Astrocyte (in vitro differentiated cells and primary cell): ENCODE measurements at regions not wholly inside any gene's neighbourhood (a gene's known extent, or its start where the extent isn't known, plus 50 kb on each side); places are given as distances from the start of the nearest gene placed in this dataset.

Experiments used
- DNase-seq: peaks from one replicate; pipeline ENCODE4 v3.0.0-alpha.2; 2010; ENCODE audit warnings: low read depth
- FAIRE-seq: peaks from 2 replicates; lab custom pipeline; 2011; peaks lifted over from hg19 to GRCh38; lab: Jason Lieb, UNC
- H2AFZ ChIP-seq: 2 replicates; pipeline ENCODE4 v1.6.0; 2012; ENCODE audit warnings: low read depth, low read length, inconsistent platforms
- H3K27ac ChIP-seq: 2 replicates; pipeline ENCODE4 v1.5.1; 2011; ENCODE audit warnings: low read depth, low read length, inconsistent platforms
- H3K27me3 ChIP-seq: 2 replicates; pipeline ENCODE4 v1.6.0; 2011; ENCODE audit warnings: low read length, inconsistent platforms; ENCODE audit not compliant: insufficient read depth
- H3K36me3 ChIP-seq: 2 replicates; pipeline ENCODE4 v1.5.1; 2011; ENCODE audit warnings: low read length, inconsistent platforms; ENCODE audit not compliant: insufficient read depth
- H3K4me1 ChIP-seq: 2 replicates; pipeline ENCODE4 v1.5.1; 2011; ENCODE audit warnings: low read length, inconsistent platforms; ENCODE audit not compliant: insufficient read depth
- H3K4me2 ChIP-seq: 2 replicates; pipeline ENCODE4 v1.6.0; 2012; ENCODE audit warnings: low read length, inconsistent platforms
- H3K4me3 ChIP-seq: 2 replicates; pipeline ENCODE4 v1.5.1; 2011; ENCODE audit warnings: low read depth, mild to moderate bottlenecking, low read length, inconsistent platforms; ENCODE audit not compliant: insufficient read depth
- H3K79me2 ChIP-seq: 2 replicates; pipeline ENCODE4 v1.6.0; 2012; ENCODE audit warnings: mild to moderate bottlenecking, low read length, inconsistent platforms; ENCODE audit not compliant: insufficient read depth
- H3K9ac ChIP-seq: 2 replicates; pipeline ENCODE4 v1.6.0; 2012; ENCODE audit warnings: mild to moderate bottlenecking, low read length, inconsistent platforms
- H3K9me3 ChIP-seq: 2 replicates; pipeline ENCODE4 v1.5.1; 2012; ENCODE audit warnings: low read depth, mild to moderate bottlenecking, low read length, inconsistent platforms; ENCODE audit not compliant: insufficient read depth
- H4K20me1 ChIP-seq: 2 replicates; pipeline ENCODE4 v1.6.0; 2012; ENCODE audit warnings: low read length, inconsistent platforms; ENCODE audit not compliant: insufficient read depth
- H3K27ac Mint-ChIP-seq: one replicate; pipeline ENCODE4 v1.8.0; 2021; ENCODE audit warnings: mild to moderate bottlenecking, mixed read lengths; ENCODE audit not compliant: unreplicated experiment
- H3K27me3 Mint-ChIP-seq: one replicate; pipeline ENCODE4 v1.8.0; 2021; ENCODE audit warnings: low read depth, mixed read lengths; ENCODE audit not compliant: unreplicated experiment
- H3K36me3 Mint-ChIP-seq: one replicate; pipeline ENCODE4 v1.8.0; 2021; ENCODE audit warnings: low read depth, mixed read lengths; ENCODE audit not compliant: unreplicated experiment
- H3K4me1 Mint-ChIP-seq: one replicate; pipeline ENCODE4 v1.8.0; 2021; ENCODE audit warnings: low read depth, mixed read lengths; ENCODE audit not compliant: unreplicated experiment
- H3K4me3 Mint-ChIP-seq: one replicate; pipeline ENCODE4 v1.8.0; 2021; ENCODE audit warnings: mild to moderate bottlenecking, moderate library complexity, mixed read lengths; ENCODE audit not compliant: unreplicated experiment
- H3K9me3 Mint-ChIP-seq: one replicate; pipeline ENCODE4 v1.8.0; 2021; ENCODE audit warnings: mild to moderate bottlenecking, mixed read lengths; ENCODE audit not compliant: unreplicated experiment
- CTCF ChIP-seq: IDR thresholded peaks from 2 replicates; pipeline ENCODE4 v1.5.1; 2011; ENCODE audit warnings: low read depth, mild to moderate bottlenecking, inconsistent platforms, low read length, moderate library complexity; ENCODE audit not compliant: insufficient read depth
- EZH2 ChIP-seq: IDR thresholded peaks from 2 replicates; pipeline ENCODE4 v1.6.1; 2012; ENCODE audit warnings: mild to moderate bottlenecking, low read length, inconsistent platforms; ENCODE audit not compliant: insufficient read depth

- no peaks in the 10 kb centered on the region for H3K27me3 ChIP-seq
- peaks cover 2% of the 10 kb centered on the region for H3K9me3 Mint-ChIP-seq
- H3K36me3 Mint-ChIP-seq = peaks cover 3% of the 10 kb centered on the region
- H3K4me3 ChIP-seq = no peak overlapping the region
- no peak overlapping the region for H3K9ac ChIP-seq
- DNase-seq (no peak), FAIRE-seq (no peak)
- H3K27me3 Mint-ChIP-seq = peaks cover 18% of the 10 kb centered on the region
- no peak overlapping the region for H3K4me3 Mint-ChIP-seq
- H3K79me2 ChIP-seq = no peaks in the 10 kb centered on the region
- no peaks in the 10 kb centered on the region for H4K20me1 ChIP-seq
- H3K36me3 ChIP-seq = no peaks in the 10 kb centered on the region
- H3K4me1 Mint-ChIP-seq = peaks cover 15% of the 10 kb centered on the region
- TF ChIP-seq EZH2 (no peak), CTCF (no peak)
- no peak overlapping the region for H3K27ac Mint-ChIP-seq
- no peak overlapping the region for H3K27ac ChIP-seq
- no peaks in the 10 kb centered on the region for H3K9me3 ChIP-seq
- no peaks in the 10 kb centered on the region for H3K4me1 ChIP-seq
- no peak overlapping the region for H2AFZ ChIP-seq
- H3K4me2 ChIP-seq = no peak overlapping the region
These were observed 147.3 kb downstream of the TTLL2 start for GRCh38 chr6:167472148-167472547.

- no peak overlapping the region for H3K4me3 Mint-ChIP-seq
- no peaks in the 10 kb centered on the region for H3K27me3 ChIP-seq
- no peak overlapping the region for H3K9ac ChIP-seq
- no peak for TF ChIP-seq CTCF
- TF ChIP-seq EZH2 = no peak
- H3K4me2 ChIP-seq = no peak overlapping the region
- no peak overlapping the region for H3K4me3 ChIP-seq
- H3K27ac ChIP-seq = no peak overlapping the region
- H3K27me3 Mint-ChIP-seq = peaks cover 18% of the 10 kb centered on the region
- no peaks in the 10 kb centered on the region for H3K4me1 ChIP-seq
- H2AFZ ChIP-seq = no peak overlapping the region
- FAIRE-seq = no peak
- H3K4me1 Mint-ChIP-seq = peaks cover 15% of the 10 kb centered on the region
- DNase-seq = no peak
- no peak overlapping the region for H3K27ac Mint-ChIP-seq
- H3K36me3 ChIP-seq = no peaks in the 10 kb centered on the region
- no peaks in the 10 kb centered on the region for H4K20me1 ChIP-seq
- peaks cover 2% of the 10 kb centered on the region for H3K9me3 Mint-ChIP-seq
- H3K9me3 ChIP-seq = no peaks in the 10 kb centered on the region
- peaks cover 5% of the 10 kb centered on the region for H3K36me3 Mint-ChIP-seq
- no peaks in the 10 kb centered on the region for H3K79me2 ChIP-seq
These were observed 148.0 kb downstream of the TTLL2 start for GRCh38 chr6:167472880-167473279.

- Histone ChIP-seq H3K36me3 (no peaks in the 10 kb centered on the region), H3K9ac (no peak overlapping the region), H3K4me3 (no peak overlapping the region), H3K27ac (no peak overlapping the region), H3K27me3 (no peaks in the 10 kb centered on the region), H3K79me2 (no peaks in the 10 kb centered on the region), H2AFZ (no peak overlapping the region), H4K20me1 (no peaks in the 10 kb centered on the region), H3K4me1 (no peaks in the 10 kb centered on the region), H3K4me2 (no peak overlapping the region), H3K9me3 (no peaks in the 10 kb centered on the region)
- Mint-ChIP-seq H3K4me3 (no peak overlapping the region), H3K27me3 (peaks cover 14% of the 10 kb centered on the region), H3K4me1 (peaks cover 15% of the 10 kb centered on the region), H3K27ac (no peak overlapping the region), H3K36me3 (peaks cover 5% of the 10 kb centered on the region), H3K9me3 (peaks cover 2% of the 10 kb centered on the region)
- DNase-seq = no peak
- FAIRE-seq = no peak
- TF ChIP-seq CTCF (no peak), EZH2 (no peak)
These were observed 149.3 kb downstream of the TTLL2 start for GRCh38 chr6:167474171-167474570.
